ENCODE measurements at regions not wholly inside any gene's neighbourhood (a gene's known extent, or its start where the extent isn't known, plus 50 kb on each side); places are given as distances from the start of the nearest gene placed in this dataset.

- no peak for TF ChIP-seq CTCF (IDR thresholded peaks at IDR 0.05; ENCODE audit: low read depth, low read length, poor library complexity, severe bottlenecking)
- TF ChIP-seq EZH2phosphoT487 (IDR thresholded peaks at IDR 0.05; ENCODE audit: borderline replicate concordance, low read length) = no peak
Observed at GRCh38 chr12:58301038-58301729, 359.8 kb downstream of the ATP23 start.

Data from DOHH2 (cell line).